LNCAP (cell line): ENCODE measurements at regions not wholly inside any gene's neighbourhood (a gene's known extent, or its start where the extent isn't known, plus 50 kb on each side); places are given as distances from the start of the nearest gene placed in this dataset.

Experiments
- CTCF ChIP-seq: fragments of 450-650 bp; IDR thresholded peaks from 2 replicates; pipeline ENCODE4 v1.5.1; 2017; ENCODE audit warnings: mild to moderate bottlenecking

GRCh38 chr16:54847609-54848008 is 83.1 kb upstream of the IRX5 start:
- no peak for TF ChIP-seq CTCF

GRCh38 chr16:54847207-54847606 is 83.5 kb upstream of the IRX5 start:
- TF ChIP-seq CTCF: no peak

- no peak for TF ChIP-seq CTCF
These were observed 83.9 kb upstream of the IRX5 start for GRCh38 chr16:54846766-54847165.

GRCh38 chr16:54843424-54843750 is 87.3 kb upstream of the IRX5 start:
- no peak for TF ChIP-seq CTCF

GRCh38 chr16:54842743-54843423 is 87.8 kb upstream of the IRX5 start:
- no peak for TF ChIP-seq CTCF

GRCh38 chr16:54829691-54830090 is 101.0 kb upstream of the IRX5 start:
- no peak for TF ChIP-seq CTCF

- no peak for TF ChIP-seq CTCF
These were observed 107.8 kb upstream of the IRX5 start for GRCh38 chr16:54822892-54823291.

GRCh38 chr16:54822492-54822891 is 108.2 kb upstream of the IRX5 start:
- no peak for TF ChIP-seq CTCF
